ENCODE measurements at regions not wholly inside any gene's neighbourhood (a gene's known extent, or its start where the extent isn't known, plus 50 kb on each side); places are given as distances from the start of the nearest gene placed in this dataset.
A peak's percentile ranks its signal among the peaks of the same experiment; 100 is the strongest.

- TF ChIP-seq GLIS3 (CRISPR knock-in tag; IDR thresholded peaks at IDR 0.05) (peak; percentile 96), ZNF565 (CRISPR knock-in tag; conservative IDR thresholded peaks at IDR 0.05; ENCODE audit: low read depth) (0 out of 2 replicates have a peak, but pooled peaks have one; percentile 30), PPARA (CRISPR knock-in tag; IDR thresholded peaks at IDR 0.05; ENCODE audit: borderline replicate concordance) (no peak), OSR1 (CRISPR knock-in tag; IDR thresholded peaks at IDR 0.05) (no peak), CSDC2 (CRISPR knock-in tag; IDR thresholded peaks at IDR 0.05) (0 out of 2 replicates have a peak, but pooled peaks have one; percentile 73), ZNF70 (CRISPR knock-in tag; IDR thresholded peaks at IDR 0.05) (no peak), ESRRG (CRISPR knock-in tag; IDR thresholded peaks at IDR 0.05) (peak; percentile 95), BACH2 (CRISPR knock-in tag; IDR thresholded peaks at IDR 0.05; ENCODE audit: borderline replicate concordance) (no peak), TCF4 (CRISPR knock-in tag; IDR thresholded peaks at IDR 0.05; ENCODE audit: borderline replicate concordance) (peak; percentile 86), SNAI2 (CRISPR knock-in tag; IDR thresholded peaks at IDR 0.05) (peak; percentile 91; the same call in 1 of the 2 replicates)
- TF ChIP-seq, protein P1, sequence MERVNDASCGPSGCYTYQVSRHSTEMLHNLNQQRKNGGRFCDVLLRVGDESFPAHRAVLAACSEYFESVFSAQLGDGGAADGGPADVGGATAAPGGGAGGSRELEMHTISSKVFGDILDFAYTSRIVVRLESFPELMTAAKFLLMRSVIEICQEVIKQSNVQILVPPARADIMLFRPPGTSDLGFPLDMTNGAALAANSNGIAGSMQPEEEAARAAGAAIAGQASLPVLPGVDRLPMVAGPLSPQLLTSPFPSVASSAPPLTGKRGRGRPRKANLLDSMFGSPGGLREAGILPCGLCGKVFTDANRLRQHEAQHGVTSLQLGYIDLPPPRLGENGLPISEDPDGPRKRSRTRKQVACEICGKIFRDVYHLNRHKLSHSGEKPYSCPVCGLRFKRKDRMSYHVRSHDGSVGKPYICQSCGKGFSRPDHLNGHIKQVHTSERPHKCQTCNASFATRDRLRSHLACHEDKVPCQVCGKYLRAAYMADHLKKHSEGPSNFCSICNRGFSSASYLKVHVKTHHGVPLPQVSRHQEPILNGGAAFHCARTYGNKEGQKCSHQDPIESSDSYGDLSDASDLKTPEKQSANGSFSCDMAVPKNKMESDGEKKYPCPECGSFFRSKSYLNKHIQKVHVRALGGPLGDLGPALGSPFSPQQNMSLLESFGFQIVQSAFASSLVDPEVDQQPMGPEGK (CRISPR knock-in tag; IDR thresholded peaks at IDR 0.05; ENCODE audit: borderline replicate concordance) = peak; percentile 98
- TF ChIP-seq, protein P2, sequence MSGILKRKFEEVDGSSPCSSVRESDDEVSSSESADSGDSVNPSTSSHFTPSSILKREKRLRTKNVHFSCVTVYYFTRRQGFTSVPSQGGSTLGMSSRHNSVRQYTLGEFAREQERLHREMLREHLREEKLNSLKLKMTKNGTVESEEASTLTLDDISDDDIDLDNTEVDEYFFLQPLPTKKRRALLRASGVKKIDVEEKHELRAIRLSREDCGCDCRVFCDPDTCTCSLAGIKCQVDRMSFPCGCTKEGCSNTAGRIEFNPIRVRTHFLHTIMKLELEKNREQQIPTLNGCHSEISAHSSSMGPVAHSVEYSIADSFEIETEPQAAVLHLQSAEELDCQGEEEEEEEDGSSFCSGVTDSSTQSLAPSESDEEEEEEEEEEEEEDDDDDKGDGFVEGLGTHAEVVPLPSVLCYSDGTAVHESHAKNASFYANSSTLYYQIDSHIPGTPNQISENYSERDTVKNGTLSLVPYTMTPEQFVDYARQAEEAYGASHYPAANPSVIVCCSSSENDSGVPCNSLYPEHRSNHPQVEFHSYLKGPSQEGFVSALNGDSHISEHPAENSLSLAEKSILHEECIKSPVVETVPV (CRISPR knock-in tag; IDR thresholded peaks at IDR 0.05) = peak; percentile 95
Observed at GRCh38 chr4:96776920-96777527, 937.1 kb downstream of the PDHA2 start (continued).

GRCh38 chr4:96784336-96784735 is 944.4 kb downstream of the PDHA2 start:
- ATAC-seq = no peak
- TF ChIP-seq ZFP3 (CRISPR knock-in tag; IDR thresholded peaks at IDR 0.05) = no peak
- TF ChIP-seq ZNF70 (CRISPR knock-in tag; IDR thresholded peaks at IDR 0.05) = no peak
- TF ChIP-seq ZNF565 (CRISPR knock-in tag; conservative IDR thresholded peaks at IDR 0.05; ENCODE audit: low read depth) = no peak
- no peak for TF ChIP-seq ESRRG (CRISPR knock-in tag; IDR thresholded peaks at IDR 0.05)
- TF ChIP-seq BACH2 (CRISPR knock-in tag; IDR thresholded peaks at IDR 0.05; ENCODE audit: borderline replicate concordance) = no peak
- TF ChIP-seq, protein P3, sequence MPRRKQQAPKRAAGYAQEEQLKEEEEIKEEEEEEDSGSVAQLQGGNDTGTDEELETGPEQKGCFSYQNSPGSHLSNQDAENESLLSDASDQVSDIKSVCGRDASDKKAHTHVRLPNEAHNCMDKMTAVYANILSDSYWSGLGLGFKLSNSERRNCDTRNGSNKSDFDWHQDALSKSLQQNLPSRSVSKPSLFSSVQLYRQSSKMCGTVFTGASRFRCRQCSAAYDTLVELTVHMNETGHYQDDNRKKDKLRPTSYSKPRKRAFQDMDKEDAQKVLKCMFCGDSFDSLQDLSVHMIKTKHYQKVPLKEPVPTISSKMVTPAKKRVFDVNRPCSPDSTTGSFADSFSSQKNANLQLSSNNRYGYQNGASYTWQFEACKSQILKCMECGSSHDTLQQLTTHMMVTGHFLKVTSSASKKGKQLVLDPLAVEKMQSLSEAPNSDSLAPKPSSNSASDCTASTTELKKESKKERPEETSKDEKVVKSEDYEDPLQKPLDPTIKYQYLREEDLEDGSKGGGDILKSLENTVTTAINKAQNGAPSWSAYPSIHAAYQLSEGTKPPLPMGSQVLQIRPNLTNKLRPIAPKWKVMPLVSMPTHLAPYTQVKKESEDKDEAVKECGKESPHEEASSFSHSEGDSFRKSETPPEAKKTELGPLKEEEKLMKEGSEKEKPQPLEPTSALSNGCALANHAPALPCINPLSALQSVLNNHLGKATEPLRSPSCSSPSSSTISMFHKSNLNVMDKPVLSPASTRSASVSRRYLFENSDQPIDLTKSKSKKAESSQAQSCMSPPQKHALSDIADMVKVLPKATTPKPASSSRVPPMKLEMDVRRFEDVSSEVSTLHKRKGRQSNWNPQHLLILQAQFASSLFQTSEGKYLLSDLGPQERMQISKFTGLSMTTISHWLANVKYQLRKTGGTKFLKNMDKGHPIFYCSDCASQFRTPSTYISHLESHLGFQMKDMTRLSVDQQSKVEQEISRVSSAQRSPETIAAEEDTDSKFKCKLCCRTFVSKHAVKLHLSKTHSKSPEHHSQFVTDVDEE (CRISPR knock-in tag; IDR thresholded peaks at IDR 0.05) = no peak
- TF ChIP-seq, protein P1 (CRISPR knock-in tag; IDR thresholded peaks at IDR 0.05; ENCODE audit: borderline replicate concordance) = no peak
- TF ChIP-seq SNAI2 (CRISPR knock-in tag; IDR thresholded peaks at IDR 0.05) = no peak
- TF ChIP-seq, protein P4, sequence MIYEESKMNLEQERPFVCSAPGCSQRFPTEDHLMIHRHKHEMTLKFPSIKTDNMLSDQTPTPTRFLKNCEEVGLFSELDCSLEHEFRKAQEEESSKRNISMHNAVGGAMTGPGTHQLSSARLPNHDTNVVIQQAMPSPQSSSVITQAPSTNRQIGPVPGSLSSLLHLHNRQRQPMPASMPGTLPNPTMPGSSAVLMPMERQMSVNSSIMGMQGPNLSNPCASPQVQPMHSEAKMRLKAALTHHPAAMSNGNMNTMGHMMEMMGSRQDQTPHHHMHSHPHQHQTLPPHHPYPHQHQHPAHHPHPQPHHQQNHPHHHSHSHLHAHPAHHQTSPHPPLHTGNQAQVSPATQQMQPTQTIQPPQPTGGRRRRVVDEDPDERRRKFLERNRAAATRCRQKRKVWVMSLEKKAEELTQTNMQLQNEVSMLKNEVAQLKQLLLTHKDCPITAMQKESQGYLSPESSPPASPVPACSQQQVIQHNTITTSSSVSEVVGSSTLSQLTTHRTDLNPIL (CRISPR knock-in tag; IDR thresholded peaks at IDR 0.05; ENCODE audit: low read depth) = no peak

DNA sequence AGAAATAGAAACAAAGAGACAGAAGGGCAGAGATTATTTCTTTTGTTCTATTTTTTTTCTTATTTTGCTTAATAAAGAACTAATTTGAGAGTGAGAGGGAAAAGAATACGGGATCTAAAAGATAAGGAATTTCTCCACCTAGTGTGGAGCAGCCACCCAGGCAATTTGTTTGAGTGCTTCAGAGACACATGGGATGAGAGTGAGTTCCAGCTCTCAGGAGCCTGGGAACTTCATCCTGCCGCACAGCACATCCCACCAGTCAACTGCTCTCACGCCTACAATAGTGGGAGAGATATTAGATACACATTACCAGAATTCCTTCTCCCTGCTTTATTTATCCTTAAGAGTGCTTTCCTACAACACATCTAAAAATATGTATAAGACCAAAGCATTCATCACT is 946.4 kb downstream of the PDHA2 start:
- no peak for ATAC-seq
- TF ChIP-seq ZC3H10 (CRISPR knock-in tag; IDR thresholded peaks at IDR 0.05) (no peak), ZNF8 (CRISPR knock-in tag; IDR thresholded peaks at IDR 0.05) (no peak), ESRRG (CRISPR knock-in tag; IDR thresholded peaks at IDR 0.05) (no peak), RARB (CRISPR knock-in tag; IDR thresholded peaks at IDR 0.05) (no peak), ZNF565 (CRISPR knock-in tag; conservative IDR thresholded peaks at IDR 0.05; ENCODE audit: low read depth) (no peak), OSR1 (CRISPR knock-in tag; IDR thresholded peaks at IDR 0.05) (no peak)
- TF ChIP-seq, protein P3 (CRISPR knock-in tag; IDR thresholded peaks at IDR 0.05) = no peak
